Prostate gland (tissue), 2 donors: ENCODE measurements at regions not wholly inside any gene's neighbourhood (a gene's known extent, or its start where the extent isn't known, plus 50 kb on each side); places are given as distances from the start of the nearest gene placed in this dataset.
"Not testable (repeated sequence)": the region's sequence is repeated elsewhere in the genome, so short reads cannot be mapped to it uniquely, and the experiment has no call there.

Experiments used
- DNase-seq: peaks from one replicate; pipeline ENCODE4 v3.0.0-alpha.2; 2019; ENCODE audit warnings: low spot score
- H3K27ac ChIP-seq, 2 donors: fragments of 200-600 bp; sonication (generic); 2 replicates each; pipeline ENCODE4 v1.5.1; 2017 to 2019
- H3K27me3 ChIP-seq: fragments of 200-600 bp; sonication (generic); replicated peaks from 2 replicates; pipeline ENCODE4 v1.5.1; 2019; ENCODE audit not compliant: insufficient read depth
- H3K36me3 ChIP-seq, 2 donors: fragments of 200-600 bp; sonication (generic); 1 replicate in 1 of 2; 2 replicates in 1 of 2; pipeline versions ENCODE4 v1.5.1 to v1.8.1; 2017 to 2019
- H3K4me1 ChIP-seq: fragments of 200-600 bp; sonication (generic); replicated peaks from 2 replicates; pipeline ENCODE4 v1.5.1; 2019
- H3K4me3 ChIP-seq, 2 donors: fragments of 200-600 bp; sonication (generic); 2 replicates each; pipeline ENCODE4 v1.5.1; 2017 to 2019
- H3K9me3 ChIP-seq: fragments of 200-600 bp; sonication (generic); 2 replicates; pipeline ENCODE4 v1.5.1; 2017
- CTCF ChIP-seq, 4 experiments: fragments of 200-600 bp in 2 of 4; fragments of 450-650 bp in 2 of 4; sonication (generic) in 2 of 4; IDR thresholded peaks; 1 replicate in 3 of 4; 2 replicates in 1 of 4; pipeline ENCODE4 v1.5.1; 2016 to 2019; ENCODE audit warnings: antibody characterized with exemption in 4 of 4, mild to moderate bottlenecking in 2 of 4, moderate library complexity in 2 of 4
- POLR2A ChIP-seq: fragments of 450-650 bp; IDR thresholded peaks from one replicate; pipeline ENCODE4 v1.6.1; 2016; ENCODE audit warnings: antibody characterized with exemption, mild to moderate bottlenecking
- POLR2AphosphoS5 ChIP-seq: sonication (generic); formaldehyde crosslinking; IDR thresholded peaks from one replicate; pipeline ENCODE4 v1.6.1; 2017; ENCODE audit warnings: antibody characterized with exemption
- WGBS: methylation state at CpG from one replicate; pipeline ENCODE4 v1.1.5; 2018; 5-methylcytosine and 5-hydroxymethylcytosine counted together
- intact Hi-C: fragments of 100-400 bp; cut with DNase I; formaldehyde crosslinking; loops from one replicate; pipeline ENCODE4 v1.14.2; 2022

DNA sequence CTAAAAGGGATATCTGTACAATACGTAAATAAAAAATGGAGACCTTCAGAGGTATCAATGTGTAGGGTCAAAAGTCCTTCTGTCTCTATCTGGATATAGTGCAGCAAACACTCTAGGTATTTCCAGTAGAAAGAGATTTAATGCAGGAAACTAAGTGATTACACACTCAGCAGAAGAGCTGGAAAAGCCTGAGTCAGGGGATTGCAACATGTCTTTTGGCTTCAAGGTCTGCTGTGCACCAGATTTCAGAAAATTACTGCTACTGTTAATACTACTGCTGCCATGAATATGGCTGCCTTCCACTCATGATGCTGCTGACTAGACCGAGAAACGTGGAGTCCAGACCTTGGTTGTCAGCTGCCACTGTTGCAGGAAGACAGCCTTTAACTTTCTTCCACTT lies 94.9 kb upstream of the DLX6 start:
- Histone ChIP-seq H3K27me3 (no peaks in the 10 kb centered on the region), H3K9me3 (no peaks in the 10 kb centered on the region), H3K27ac (no peak overlapping the region), H3K4me1 (no peaks in the 10 kb centered on the region), H3K4me3 (no peak overlapping the region), H3K36me3 (no peaks in the 10 kb centered on the region)
- intact Hi-C loops = no loop called here
- DNase-seq = no peak
- 92% methylated on average over 3 of the region's 3 CpGs for WGBS
- no peak for TF ChIP-seq POLR2AphosphoS5

GRCh38 chr7:96915029-96915428 lies 90.3 kb upstream of the DLX6 start:
- H3K27ac ChIP-seq = no peak overlapping the region
- H3K27me3 ChIP-seq = no peaks in the 10 kb centered on the region
- TF ChIP-seq POLR2AphosphoS5 (no peak), CTCF (IDR thresholded peaks at IDR 0.05) (no peak), POLR2A (no peak)
- no peaks in the 10 kb centered on the region for H3K4me1 ChIP-seq
- WGBS = 56% methylated on average over 1 of the region's 1 CpG
- intact Hi-C loops = no loop called here
- H3K36me3 ChIP-seq = no peaks in the 10 kb centered on the region
- no peaks in the 10 kb centered on the region for H3K9me3 ChIP-seq
- DNase-seq = no peak
- no peak overlapping the region for H3K4me3 ChIP-seq

- Histone ChIP-seq H3K4me1 (no peaks in the 10 kb centered on the region), H3K9me3 (no peaks in the 10 kb centered on the region), H3K4me3 (no peak overlapping the region), H3K27me3 (no peaks in the 10 kb centered on the region), H3K36me3 (no peaks in the 10 kb centered on the region), H3K27ac (no peak overlapping the region)
- TF ChIP-seq CTCF (IDR thresholded peaks at IDR 0.05) (no peak), POLR2A (no peak), POLR2AphosphoS5 (no peak)
- DNase-seq = no peak
- intact Hi-C loops = no loop called here
These were observed 85.3 kb upstream of the DLX6 start for GRCh38 chr7:96920064-96920463.

GRCh38 chr7:96920713-96921112 lies 84.6 kb upstream of the DLX6 start:
- no peak for DNase-seq
- intact Hi-C loops = no loop called here
- Histone ChIP-seq H3K9me3 (no peaks in the 10 kb centered on the region), H3K36me3 (no peaks in the 10 kb centered on the region), H3K27me3 (no peaks in the 10 kb centered on the region), H3K27ac (no peak overlapping the region), H3K4me3 (no peak overlapping the region), H3K4me1 (no peaks in the 10 kb centered on the region)
- TF ChIP-seq CTCF (IDR thresholded peaks at IDR 0.05) = no peak
- TF ChIP-seq POLR2A = no peak
- TF ChIP-seq POLR2AphosphoS5 = no peak
- 50% methylated on average over 1 of the region's 1 CpG for WGBS

GRCh38 chr7:96921231-96921630 lies 84.1 kb upstream of the DLX6 start:
- Histone ChIP-seq H3K27me3 (no peaks in the 10 kb centered on the region), H3K9me3 (no peaks in the 10 kb centered on the region), H3K4me1 (no peaks in the 10 kb centered on the region), H3K4me3 (no peak overlapping the region), H3K27ac (no peak overlapping the region), H3K36me3 (no peaks in the 10 kb centered on the region)
- 38% methylated on average over 5 of the region's 5 CpGs for WGBS
- intact Hi-C loops = no loop called here
- TF ChIP-seq POLR2AphosphoS5 (no peak), POLR2A (no peak), CTCF (IDR thresholded peaks at IDR 0.05) (no peak)
- DNase-seq = peak; percentile 7

DNA sequence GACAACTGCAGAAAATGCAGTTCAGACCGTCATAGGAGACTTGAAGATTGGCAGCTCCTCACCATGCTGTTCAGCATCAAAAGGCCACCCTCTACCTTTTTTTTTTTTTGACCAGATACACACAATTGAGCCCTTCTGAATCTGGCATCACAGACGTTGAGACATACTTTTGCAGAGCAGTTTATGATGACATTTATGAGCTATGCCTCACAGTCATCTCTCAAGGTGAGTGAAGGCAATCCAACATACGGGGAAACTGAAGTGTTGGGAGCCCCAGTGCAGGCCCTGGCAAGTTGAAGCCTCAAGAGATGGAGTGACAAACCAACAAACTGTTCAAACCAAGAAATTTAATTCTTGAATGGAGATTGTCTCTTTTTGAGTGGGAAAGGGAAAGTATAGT lies 83.6 kb upstream of the DLX6 start:
- no peak overlapping the region for H3K27ac ChIP-seq
- no peaks in the 10 kb centered on the region for H3K9me3 ChIP-seq
- no peak for DNase-seq
- 15% methylated on average over 3 of the region's 3 CpGs for WGBS
- TF ChIP-seq POLR2AphosphoS5 (no peak), CTCF (IDR thresholded peaks at IDR 0.05) (no peak), POLR2A (no peak)
- H3K4me3 ChIP-seq = no peak overlapping the region
- no peaks in the 10 kb centered on the region for H3K36me3 ChIP-seq
- H3K27me3 ChIP-seq = no peaks in the 10 kb centered on the region
- no peaks in the 10 kb centered on the region for H3K4me1 ChIP-seq
- intact Hi-C loops = no loop called here

DNA sequence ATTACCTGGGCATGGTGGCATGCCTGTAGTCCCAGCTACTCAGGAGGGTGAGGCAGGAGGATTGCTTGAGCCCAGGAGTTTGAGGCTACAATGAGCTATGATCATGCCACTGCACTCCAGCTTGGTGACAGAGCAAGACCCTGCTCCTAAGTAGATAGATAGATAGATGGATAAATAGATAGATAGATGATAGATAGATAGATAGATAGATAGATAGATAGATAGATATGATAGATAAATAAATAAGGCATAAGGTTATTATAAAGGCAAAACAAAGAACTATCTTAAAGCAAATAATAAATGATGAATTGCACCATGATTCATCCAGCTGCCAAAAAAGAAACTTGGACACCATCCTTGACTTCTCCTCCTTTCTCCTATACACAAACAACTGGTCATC lies 82.0 kb upstream of the DLX6 start:
- DNase-seq, H3K4me3 ChIP-seq, H3K36me3 ChIP-seq, H3K9me3 ChIP-seq, intact Hi-C loops, H3K27ac ChIP-seq, H3K4me1 ChIP-seq, H3K27me3 ChIP-seq: not testable (repeated sequence)
